ENCODE measurements at regions not wholly inside any gene's neighbourhood (a gene's known extent, or its start where the extent isn't known, plus 50 kb on each side); places are given as distances from the start of the nearest gene placed in this dataset.

DNA sequence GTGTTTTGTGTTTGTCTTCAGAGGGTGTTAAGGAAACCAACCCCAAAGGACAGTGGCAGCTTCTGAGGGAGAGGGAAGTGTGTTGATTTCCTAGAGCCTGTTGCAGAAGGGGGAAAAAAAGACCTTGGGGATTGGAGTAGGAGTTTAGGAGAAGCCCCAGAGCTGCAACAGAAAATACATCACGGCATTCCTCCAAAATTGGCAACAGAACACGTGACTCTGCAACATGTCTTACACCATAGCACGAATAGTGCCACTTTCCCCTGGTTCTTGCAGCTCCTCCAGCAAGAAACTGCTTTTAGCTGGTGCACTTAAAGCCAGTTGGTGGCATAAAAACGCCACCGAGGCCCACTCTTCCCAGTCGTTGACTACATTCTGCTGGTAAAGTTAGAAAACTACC, 473.0 kb downstream of the CD83 start:
- Histone ChIP-seq H3K9me3 (no peaks in the 10 kb centered on the region), H3K4me1 (no peaks in the 10 kb centered on the region), H3K36me3 (no peaks in the 10 kb centered on the region), H3K27ac (no peak overlapping the region), H3K4me3 (no peak overlapping the region), H3K27me3 (no peaks in the 10 kb centered on the region)
- DNase-seq (ENCODE audit: extremely low spot score in 2 of 2): no peak
- TF ChIP-seq, protein P1, sequence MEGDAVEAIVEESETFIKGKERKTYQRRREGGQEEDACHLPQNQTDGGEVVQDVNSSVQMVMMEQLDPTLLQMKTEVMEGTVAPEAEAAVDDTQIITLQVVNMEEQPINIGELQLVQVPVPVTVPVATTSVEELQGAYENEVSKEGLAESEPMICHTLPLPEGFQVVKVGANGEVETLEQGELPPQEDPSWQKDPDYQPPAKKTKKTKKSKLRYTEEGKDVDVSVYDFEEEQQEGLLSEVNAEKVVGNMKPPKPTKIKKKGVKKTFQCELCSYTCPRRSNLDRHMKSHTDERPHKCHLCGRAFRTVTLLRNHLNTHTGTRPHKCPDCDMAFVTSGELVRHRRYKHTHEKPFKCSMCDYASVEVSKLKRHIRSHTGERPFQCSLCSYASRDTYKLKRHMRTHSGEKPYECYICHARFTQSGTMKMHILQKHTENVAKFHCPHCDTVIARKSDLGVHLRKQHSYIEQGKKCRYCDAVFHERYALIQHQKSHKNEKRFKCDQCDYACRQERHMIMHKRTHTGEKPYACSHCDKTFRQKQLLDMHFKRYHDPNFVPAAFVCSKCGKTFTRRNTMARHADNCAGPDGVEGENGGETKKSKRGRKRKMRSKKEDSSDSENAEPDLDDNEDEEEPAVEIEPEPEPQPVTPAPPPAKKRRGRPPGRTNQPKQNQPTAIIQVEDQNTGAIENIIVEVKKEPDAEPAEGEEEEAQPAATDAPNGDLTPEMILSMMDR (IDR thresholded peaks at IDR 0.05): no peak
- TF ChIP-seq POLR2AphosphoS5 (IDR thresholded peaks at IDR 0.05; ENCODE audit: insufficient read depth in 1 of 2, low read depth in 1 of 2) (no peak), POLR2A (IDR thresholded peaks at IDR 0.05) (no peak)
- intact Hi-C loops (cut with DNase I): no loop called here

DNA sequence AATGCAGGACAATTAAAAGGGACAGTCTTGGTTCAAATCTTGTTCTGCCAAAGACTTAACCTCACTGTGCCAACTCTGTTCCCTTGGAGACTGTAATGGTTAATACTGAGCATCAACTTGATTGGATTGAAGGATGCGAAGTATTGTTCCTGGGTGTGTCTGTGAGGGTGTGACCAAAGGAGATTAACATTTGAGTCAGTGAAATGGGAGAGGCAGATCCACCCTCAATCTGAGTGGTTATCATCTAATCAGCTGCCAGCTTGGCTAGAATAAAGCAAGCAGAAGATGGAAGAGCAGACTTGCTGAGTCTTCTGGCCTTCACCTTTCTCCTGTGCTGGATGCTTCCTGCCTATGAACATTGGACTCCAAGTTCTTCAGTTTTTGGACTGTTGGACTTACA, 474.4 kb downstream of the CD83 start:
- no peaks in the 10 kb centered on the region for H3K27me3 ChIP-seq
- no peak overlapping the region for H3K4me3 ChIP-seq
- intact Hi-C loops (cut with DNase I): no loop called here
- no peaks in the 10 kb centered on the region for H3K9me3 ChIP-seq
- no peaks in the 10 kb centered on the region for H3K4me1 ChIP-seq
- no peak overlapping the region for H3K27ac ChIP-seq
- DNase-seq (ENCODE audit: extremely low spot score in 2 of 2): no peak
- TF ChIP-seq POLR2AphosphoS5 (IDR thresholded peaks at IDR 0.05; ENCODE audit: insufficient read depth in 1 of 2, low read depth in 1 of 2) (no peak), POLR2A (IDR thresholded peaks at IDR 0.05) (no peak)
- TF ChIP-seq, protein P1 (IDR thresholded peaks at IDR 0.05): no peak
- H3K36me3 ChIP-seq: no peaks in the 10 kb centered on the region

DNA sequence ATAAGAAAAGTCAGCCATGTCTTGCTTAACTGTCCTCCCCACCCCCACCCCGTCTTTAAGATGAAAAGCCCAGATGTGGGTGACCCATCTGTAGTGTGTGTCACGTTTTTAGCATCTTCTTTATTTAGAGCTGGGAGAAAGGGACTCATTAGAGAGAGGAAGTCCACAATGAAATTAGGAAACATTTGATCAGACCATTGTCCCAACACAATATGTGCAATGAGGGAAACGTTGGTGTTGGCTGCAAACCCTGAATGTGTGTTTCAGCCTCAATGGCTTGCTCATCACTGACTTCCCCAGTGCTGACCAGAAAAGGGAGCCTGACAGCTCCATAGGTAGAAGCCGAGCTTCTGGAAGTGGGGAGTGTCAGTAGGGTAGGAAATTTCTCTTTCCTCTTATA, 475.7 kb downstream of the CD83 start:
- Histone ChIP-seq H3K4me1 (no peaks in the 10 kb centered on the region), H3K27me3 (no peaks in the 10 kb centered on the region), H3K9me3 (no peaks in the 10 kb centered on the region), H3K27ac (no peak overlapping the region), H3K36me3 (no peaks in the 10 kb centered on the region), H3K4me3 (no peak overlapping the region)
- intact Hi-C loops (cut with DNase I): no loop called here
- no peak for DNase-seq (ENCODE audit: extremely low spot score in 2 of 2)
- no peak for TF ChIP-seq POLR2AphosphoS5 (IDR thresholded peaks at IDR 0.05; ENCODE audit: insufficient read depth in 1 of 2, low read depth in 1 of 2)
- no peak for TF ChIP-seq POLR2A (IDR thresholded peaks at IDR 0.05)
- TF ChIP-seq, protein P1 (IDR thresholded peaks at IDR 0.05): no peak

DNA sequence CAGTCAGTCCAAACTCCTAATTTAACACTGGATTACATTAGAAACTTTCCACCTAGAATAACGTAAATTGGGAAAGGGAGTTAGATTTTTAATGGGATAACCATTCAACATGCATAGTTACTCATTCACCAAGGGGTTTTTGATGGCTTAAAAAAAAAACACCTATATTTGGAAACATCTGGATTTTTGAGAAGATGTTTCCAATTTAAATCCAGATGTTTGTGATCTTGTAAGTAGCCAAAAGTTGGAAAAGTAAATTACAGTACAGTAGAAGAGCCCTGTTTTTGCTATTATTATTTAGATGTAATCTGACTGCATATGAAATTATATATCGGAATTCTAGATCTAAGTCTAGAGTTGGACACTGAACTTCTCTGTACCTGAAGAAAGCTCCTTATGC, 478.2 kb downstream of the CD83 start:
- intact Hi-C loops (cut with DNase I): no loop called here
- H3K4me1 ChIP-seq: no peaks in the 10 kb centered on the region
- H3K27me3 ChIP-seq: no peaks in the 10 kb centered on the region
- DNase-seq (ENCODE audit: extremely low spot score in 2 of 2): no peak
- no peak for TF ChIP-seq POLR2AphosphoS5 (IDR thresholded peaks at IDR 0.05; ENCODE audit: insufficient read depth in 1 of 2, low read depth in 1 of 2)
- no peak for TF ChIP-seq POLR2A (IDR thresholded peaks at IDR 0.05)
- TF ChIP-seq, protein P1 (IDR thresholded peaks at IDR 0.05): no peak
- no peak overlapping the region for H3K27ac ChIP-seq
- H3K9me3 ChIP-seq: no peaks in the 10 kb centered on the region
- no peak overlapping the region for H3K4me3 ChIP-seq
- no peaks in the 10 kb centered on the region for H3K36me3 ChIP-seq

DNA sequence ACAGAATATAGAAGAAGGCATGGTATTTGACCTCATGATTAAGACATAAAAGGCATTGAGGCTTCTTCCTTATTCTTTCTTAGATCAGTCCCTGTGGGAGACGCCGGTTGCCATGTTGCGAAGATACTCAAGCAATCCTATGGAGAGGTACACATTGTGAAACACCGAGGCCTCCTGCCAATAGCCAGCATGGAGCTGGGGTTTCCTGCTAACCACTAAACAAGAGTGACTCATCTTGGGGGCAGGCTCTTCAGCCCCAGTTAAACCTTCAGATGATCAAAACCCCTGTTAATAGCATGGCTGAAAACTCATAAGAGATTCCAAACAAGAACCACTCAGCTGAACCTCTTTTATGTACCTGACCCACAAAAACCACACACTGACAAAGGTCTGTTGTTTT, 478.8 kb downstream of the CD83 start:
- no peaks in the 10 kb centered on the region for H3K4me1 ChIP-seq
- no peak overlapping the region for H3K27ac ChIP-seq
- intact Hi-C loops (cut with DNase I): no loop called here
- no peak overlapping the region for H3K4me3 ChIP-seq
- no peaks in the 10 kb centered on the region for H3K9me3 ChIP-seq
- no peaks in the 10 kb centered on the region for H3K27me3 ChIP-seq
- DNase-seq (ENCODE audit: extremely low spot score in 2 of 2): no peak
- no peak for TF ChIP-seq POLR2AphosphoS5 (IDR thresholded peaks at IDR 0.05; ENCODE audit: insufficient read depth in 1 of 2, low read depth in 1 of 2)
- TF ChIP-seq, protein P1 (IDR thresholded peaks at IDR 0.05): no peak
- no peaks in the 10 kb centered on the region for H3K36me3 ChIP-seq
